HG02973 (cell line): ENCODE measurements at regions not wholly inside any gene's neighbourhood (a gene's known extent, or its start where the extent isn't known, plus 50 kb on each side); places are given as distances from the start of the nearest gene placed in this dataset.

Experiments used
- ATAC-seq: cut with Tn5 transposase; IDR thresholded peaks from one replicate; pipeline ENCODE4 v1.9.1; 2021; ENCODE audit warnings: moderate library complexity; ENCODE audit not compliant: unreplicated experiment

- no peak for ATAC-seq
Measured at GRCh38 chr17:33473061-33473460, 180.0 kb upstream of the ASIC2 start.

- no peak for ATAC-seq
Measured at GRCh38 chr17:33474789-33475188, 181.7 kb upstream of the ASIC2 start.

- no peak for ATAC-seq
Measured at GRCh38 chr17:33475594-33475993, 182.5 kb upstream of the ASIC2 start.

GRCh38 chr17:33481652-33482051 lies 188.6 kb upstream of the ASIC2 start:
- ATAC-seq, result no peak

GRCh38 chr17:33482636-33483035 lies 189.5 kb upstream of the ASIC2 start:
- ATAC-seq, result no peak

- no peak for ATAC-seq
Measured at GRCh38 chr17:33484559-33484958, 191.5 kb upstream of the ASIC2 start.

- ATAC-seq, result no peak
Measured at GRCh38 chr17:33486135-33486885, 193.2 kb upstream of the ASIC2 start.

- no peak for ATAC-seq
Measured at GRCh38 chr17:33487187-33487879, 194.2 kb upstream of the ASIC2 start.

- no peak for ATAC-seq
Measured at GRCh38 chr17:33491871-33492481, 198.9 kb upstream of the ASIC2 start.

GRCh38 chr17:33492731-33493265 lies 199.7 kb upstream of the ASIC2 start:
- no peak for ATAC-seq

- ATAC-seq, result no peak
Measured at GRCh38 chr17:33493566-33493965, 200.5 kb upstream of the ASIC2 start.

GRCh38 chr17:33494151-33494550 lies 201.1 kb upstream of the ASIC2 start:
- no peak for ATAC-seq

GRCh38 chr17:33497623-33498022 lies 204.5 kb upstream of the ASIC2 start:
- ATAC-seq, result no peak

GRCh38 chr17:33498069-33498468 lies 205.0 kb upstream of the ASIC2 start:
- ATAC-seq, result no peak

GRCh38 chr17:33499040-33499439 lies 205.9 kb upstream of the ASIC2 start:
- no peak for ATAC-seq

- no peak for ATAC-seq
Measured at GRCh38 chr17:33500151-33500550, 207.1 kb upstream of the ASIC2 start.

- no peak for ATAC-seq
Measured at GRCh38 chr17:33501185-33501584, 208.1 kb upstream of the ASIC2 start.

- no peak for ATAC-seq
Measured at GRCh38 chr17:33504571-33504970, 211.5 kb upstream of the ASIC2 start.

- no peak for ATAC-seq
Measured at GRCh38 chr17:33506889-33507650, 214.0 kb upstream of the ASIC2 start.

GRCh38 chr17:33508215-33508614 lies 215.1 kb upstream of the ASIC2 start:
- ATAC-seq, result no peak

GRCh38 chr17:33509331-33509730 lies 216.2 kb upstream of the ASIC2 start:
- ATAC-seq, result no peak
